ENCODE measurements at regions not wholly inside any gene's neighbourhood (a gene's known extent, or its start where the extent isn't known, plus 50 kb on each side); places are given as distances from the start of the nearest gene placed in this dataset.

DNA sequence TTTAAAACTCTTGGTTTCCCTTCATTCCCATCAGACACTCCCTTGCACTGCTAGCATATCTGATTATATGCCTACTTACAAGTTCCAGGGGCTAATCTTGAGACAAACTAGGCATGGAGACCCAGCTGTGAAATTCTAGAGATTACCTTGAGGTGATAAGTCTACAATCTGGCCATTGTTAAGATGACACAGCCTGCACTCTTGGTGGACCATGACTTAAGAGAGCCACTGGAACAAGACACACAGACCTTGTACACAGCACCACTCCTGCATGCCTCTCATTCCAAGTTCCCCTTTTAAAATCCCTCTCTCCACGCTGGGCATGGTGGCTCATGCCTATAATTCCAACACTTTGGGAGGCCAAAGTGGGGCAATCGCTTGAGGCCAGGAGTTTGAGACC, 387.2 kb upstream of the DCC start:
- DNase-seq = no peak

DNA sequence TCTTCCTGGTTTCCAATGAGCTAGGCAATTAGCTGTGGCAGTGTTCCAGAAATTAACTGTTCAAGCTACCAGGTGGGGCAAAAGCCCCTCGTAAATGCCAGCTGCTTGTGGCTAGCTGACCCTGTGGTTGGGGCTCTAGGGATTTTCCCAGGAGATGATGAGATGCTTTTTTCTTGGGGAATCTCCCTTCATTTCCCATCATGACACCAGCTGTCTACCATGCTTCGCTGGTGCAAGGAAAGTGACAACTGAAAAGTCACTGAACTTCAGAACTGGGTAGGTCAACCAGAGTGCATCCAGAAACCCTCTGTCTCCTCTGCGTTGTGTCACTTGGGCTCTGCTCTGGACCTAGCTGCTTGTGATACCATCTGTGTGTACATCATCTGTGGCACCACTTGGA, 386.5 kb upstream of the DCC start:
- no peak for DNase-seq

DNA sequence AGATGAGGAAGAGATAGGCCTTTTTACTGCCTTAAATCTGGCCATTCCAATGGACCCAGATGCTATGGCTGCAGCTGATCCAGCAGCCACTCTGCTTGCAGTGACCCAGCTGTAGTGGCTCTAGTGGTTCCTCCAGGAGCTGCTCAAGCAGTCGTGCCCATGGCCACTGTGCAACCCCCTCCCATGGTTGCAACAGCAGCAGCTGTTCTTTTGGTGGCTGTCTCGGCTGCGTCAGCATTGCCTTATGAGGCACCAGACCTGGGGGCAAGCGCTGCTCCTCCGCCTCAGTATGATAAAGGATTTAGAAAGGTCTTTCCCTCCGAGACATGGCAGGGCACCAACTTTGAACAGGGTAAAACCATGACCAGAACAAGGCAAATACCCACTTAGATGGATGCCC, 384.9 kb upstream of the DCC start:
- DNase-seq = no peak

DNA sequence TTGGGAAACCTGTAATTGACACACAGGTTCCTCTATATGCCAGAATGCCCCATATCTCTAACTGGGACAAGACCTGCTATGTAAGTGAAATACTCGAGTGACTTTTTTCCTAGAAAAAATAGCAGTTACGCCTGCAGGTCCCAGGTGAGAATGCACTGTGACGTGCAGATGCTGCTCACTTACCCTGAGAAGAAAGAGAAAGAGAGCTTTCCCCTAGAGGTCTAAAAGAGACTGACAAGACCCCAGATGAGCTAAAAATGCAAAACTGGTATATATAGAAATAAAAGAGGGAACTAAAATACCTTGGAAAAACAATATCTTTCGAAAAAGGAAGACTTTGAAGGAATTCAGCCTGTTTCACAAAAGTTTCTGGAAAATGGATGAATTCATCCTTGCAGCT, 383.0 kb upstream of the DCC start:
- no peak for DNase-seq

DNA sequence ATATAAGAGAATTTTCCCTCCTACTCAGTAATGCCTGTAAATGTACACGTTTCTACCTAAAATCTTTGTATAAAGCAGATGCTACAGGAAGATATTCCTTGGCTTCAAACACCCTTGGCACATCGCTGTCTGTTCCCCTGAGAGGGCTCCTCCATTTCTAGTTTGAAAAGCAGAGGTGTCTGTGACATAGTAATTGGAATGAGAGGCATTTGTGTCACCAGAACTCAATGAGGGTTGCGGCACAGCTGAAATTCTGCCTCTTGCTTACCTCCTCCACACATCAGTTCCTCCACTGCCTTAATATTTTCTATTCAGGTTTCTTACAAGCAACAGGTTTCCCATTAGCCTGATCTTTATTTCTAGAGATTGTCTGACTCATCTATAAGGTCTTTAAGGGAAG, 359.9 kb upstream of the DCC start:
- DNase-seq = no peak

DNA sequence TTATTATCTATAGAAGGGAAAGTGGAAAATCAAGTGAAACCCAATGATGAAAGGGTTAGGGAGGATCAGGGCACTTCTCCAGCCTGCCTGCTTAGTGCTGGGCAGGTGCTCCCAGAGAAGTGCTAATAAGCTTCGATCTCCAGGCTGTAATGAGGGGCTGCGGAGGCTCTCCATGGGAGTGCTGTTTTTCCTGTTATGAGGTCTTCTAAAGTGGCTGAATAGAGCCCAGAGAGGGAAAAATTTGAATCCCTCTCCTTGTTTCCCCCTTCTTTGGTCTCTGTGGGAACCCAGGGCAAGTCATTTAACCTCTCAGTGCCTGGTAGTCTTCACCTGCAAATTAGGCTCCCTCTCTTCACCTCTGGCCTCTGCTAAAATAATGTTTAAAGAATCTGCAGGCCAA, 351.7 kb upstream of the DCC start:
- no peak for DNase-seq

DNA sequence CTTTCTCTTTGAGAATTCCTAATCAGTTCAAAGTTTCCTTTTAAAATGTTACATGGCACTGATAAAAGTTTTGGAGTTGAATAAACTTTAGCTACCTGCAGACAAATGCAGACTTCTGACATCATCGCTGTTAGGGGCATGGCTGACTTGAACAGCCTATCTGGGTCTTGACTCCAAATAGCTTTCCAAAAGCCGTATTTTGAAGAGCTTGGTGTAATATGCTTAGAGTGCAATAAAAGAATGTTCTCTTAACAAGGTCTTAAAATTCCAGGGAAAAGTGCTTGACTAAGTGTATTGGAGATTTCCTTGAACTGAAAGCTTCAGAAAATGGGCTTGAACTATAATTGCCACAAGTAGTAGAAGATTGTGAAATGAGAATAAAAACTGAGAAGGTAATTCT, 342.9 kb upstream of the DCC start:
- no peak for DNase-seq

DNA sequence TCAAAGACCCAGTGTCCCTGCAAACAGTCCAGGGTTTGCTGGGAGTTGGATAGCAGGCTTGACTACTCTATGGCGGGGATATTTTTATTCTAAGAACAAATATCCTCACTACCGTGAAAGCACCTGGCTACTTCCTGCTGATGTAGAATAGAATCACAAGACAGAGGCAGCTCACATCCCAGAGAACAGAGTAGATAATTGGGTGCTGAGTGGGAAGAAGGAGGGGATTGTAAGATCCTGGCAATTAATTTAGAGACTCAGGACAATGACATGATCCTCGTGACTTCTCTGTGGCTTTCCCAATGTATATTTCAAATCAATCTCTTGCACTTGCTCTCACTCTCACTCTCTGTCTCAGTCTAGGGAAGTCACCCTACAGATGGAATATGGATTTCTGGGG, 341.9 kb upstream of the DCC start:
- DNase-seq = no peak

DNA sequence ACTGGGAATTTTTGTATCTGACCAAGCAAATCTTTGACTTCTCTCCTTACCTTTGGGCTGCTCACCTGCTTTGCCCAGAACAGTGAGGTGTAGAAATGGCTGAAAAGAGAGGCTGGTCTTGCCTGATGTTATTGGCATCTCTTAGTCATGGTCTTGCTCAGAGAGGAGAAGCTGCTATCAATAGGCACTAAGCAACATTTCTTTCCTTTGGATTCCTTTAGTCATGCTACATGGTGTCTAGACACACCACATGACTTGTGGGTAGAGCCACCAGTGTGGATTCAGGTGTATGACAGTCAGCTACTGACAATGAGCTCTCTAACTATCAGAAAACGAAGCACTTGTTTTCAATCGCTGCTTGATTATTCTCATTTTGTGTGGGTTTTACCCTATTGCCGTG, 341.3 kb upstream of the DCC start:
- DNase-seq = no peak

DNA sequence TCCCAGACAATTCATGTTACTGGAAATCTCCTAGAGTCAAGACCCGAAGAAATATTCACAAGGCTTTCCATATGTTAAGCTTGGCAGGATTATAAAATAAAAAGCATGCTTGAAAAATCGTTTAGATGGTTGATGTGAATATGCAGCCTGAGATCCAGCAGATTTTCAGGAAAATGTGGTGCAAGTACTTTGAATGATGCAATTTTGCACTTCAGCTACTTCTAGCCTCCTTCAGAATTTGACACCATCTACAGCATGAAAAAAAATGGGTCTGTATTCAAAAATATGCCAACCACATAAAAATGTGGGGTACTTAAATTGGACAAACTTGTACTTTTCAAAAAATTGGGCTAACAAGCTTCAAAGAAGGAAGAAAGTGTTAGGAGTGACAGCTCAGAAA, 340.6 kb upstream of the DCC start:
- DNase-seq = no peak

DNA sequence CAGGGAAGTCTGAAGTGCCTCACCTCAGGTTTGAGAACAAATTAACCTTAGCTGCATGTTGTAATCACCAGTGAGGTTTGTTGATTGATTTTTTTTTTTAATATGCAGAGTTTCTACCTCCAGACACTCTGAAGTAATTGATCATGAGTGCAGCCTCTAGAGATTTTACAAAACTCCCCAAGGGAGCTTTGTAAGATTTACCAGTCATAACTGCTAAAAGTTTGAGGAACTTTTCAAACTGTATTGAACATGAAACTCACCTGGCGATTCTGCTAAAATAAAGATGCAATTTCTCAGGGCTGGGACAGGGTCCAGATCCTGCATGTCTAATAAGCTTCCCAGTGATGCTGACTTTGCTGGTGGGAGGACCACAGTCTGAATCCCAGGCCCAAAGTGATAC, 339.6 kb upstream of the DCC start:
- DNase-seq = no peak

DNA sequence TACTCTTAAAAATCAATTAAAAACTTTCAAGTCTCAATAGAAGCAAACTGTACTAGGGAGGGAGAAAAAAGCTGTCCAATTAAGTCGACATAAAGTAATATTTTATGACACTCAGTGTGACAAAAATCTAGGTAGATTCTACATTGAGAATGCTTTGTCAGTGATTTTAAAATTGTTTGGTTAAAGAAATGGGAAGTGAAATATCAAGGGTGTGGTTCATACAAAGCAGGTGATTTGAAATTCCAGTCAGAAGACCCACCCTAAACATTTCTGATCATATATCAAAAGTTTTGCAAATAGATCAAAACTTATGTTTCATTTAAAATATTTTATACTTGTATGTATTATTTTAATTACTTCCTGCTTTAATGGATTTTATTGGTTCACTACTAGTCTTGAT, 338.9 kb upstream of the DCC start:
- no peak for DNase-seq

DNA sequence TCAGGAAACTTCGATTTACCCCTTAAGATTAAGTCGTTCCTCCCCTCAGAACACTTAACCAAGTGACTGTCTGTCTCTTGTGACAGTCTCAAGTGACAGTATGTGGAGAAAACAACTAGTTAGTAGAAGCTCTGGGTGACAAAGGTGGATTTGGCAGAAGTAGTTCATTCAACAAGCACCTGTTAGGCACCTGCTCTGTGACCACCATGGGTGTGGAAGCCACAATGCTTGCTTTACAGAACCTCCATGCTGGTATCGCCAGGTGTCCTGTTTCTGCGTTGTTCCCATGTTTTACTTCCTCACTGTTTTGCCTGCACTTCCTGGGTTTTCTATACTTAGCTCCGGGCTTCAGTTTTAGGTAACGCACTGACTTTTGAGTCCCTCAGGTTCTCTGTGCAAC, 337.4 kb upstream of the DCC start:
- no peak for DNase-seq

DNA sequence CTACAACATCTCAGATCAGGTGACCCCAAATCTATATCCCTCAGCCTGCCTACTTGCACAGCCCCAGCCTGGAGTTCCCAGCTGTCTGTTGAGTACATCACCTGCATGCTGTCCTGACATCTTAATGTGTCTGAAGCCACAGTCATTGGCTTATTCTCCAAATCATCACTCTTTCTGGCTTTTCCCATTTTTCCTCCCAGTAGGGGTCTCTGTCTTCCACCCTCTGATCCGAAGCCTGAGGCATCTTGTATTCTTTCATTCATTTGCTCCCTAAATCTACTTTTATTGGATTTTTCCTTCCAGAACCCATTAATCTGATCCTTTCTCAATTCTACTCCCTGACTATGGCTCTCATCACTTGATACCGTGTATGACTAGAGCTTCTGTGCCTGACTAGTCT, 332.9 kb upstream of the DCC start:
- no peak for DNase-seq

DNA sequence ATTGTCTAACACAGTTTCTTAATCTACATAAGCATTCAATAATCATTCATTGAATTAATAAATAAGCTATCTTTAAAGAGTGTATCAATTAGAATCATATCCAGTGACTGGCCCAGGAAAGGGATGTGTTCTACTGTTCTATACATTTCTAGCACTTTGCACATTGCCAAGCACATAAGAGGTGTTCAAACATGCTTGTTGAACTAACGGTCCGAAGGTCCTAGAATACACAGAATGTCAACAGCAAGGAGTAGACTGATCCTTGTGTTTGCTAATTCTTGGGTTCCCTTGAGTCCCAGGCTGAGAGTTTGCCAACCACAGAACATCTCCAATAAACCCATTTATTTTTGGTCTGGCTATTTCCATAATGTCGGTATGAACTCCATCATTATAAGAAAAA, 331.7 kb upstream of the DCC start:
- DNase-seq = no peak

DNA sequence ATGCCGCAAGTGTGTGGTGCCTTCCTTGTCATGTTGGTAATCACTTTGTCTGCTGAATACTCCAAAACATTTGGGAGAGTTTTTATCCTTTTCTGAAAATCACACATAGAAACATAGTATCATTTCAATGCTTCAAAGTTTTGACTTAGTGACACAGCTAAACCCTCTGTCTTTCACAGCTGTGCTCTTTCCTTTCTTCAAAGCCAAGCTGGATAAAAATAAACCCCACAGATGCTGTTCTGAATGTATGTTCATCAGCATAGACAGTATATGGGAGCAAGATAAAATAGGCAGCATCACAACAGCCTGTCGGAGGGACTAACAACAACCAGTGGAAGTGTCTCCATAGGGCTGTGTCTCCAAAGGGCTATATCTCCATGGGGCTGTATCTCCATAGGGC, 331.3 kb upstream of the DCC start:
- DNase-seq = no peak

DNA sequence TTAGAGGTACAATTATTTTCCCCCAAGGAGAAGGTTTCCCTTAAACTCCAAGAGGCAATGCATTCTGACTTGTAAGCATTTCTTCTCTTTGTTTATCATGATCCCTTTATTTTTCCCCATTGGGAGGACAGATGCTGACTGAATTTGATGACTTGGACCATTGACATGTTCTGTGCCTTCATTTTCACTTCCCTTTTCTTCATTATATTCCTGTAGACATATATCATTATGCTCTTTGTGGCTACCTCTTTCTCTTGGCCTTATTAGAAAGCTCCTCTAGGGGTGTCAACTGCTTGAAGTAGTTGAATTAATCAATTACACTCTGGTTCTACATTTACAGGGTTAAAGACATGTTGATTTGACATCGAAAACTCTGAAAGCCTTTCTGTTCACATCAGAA, 330.0 kb upstream of the DCC start:
- no peak for DNase-seq

DNA sequence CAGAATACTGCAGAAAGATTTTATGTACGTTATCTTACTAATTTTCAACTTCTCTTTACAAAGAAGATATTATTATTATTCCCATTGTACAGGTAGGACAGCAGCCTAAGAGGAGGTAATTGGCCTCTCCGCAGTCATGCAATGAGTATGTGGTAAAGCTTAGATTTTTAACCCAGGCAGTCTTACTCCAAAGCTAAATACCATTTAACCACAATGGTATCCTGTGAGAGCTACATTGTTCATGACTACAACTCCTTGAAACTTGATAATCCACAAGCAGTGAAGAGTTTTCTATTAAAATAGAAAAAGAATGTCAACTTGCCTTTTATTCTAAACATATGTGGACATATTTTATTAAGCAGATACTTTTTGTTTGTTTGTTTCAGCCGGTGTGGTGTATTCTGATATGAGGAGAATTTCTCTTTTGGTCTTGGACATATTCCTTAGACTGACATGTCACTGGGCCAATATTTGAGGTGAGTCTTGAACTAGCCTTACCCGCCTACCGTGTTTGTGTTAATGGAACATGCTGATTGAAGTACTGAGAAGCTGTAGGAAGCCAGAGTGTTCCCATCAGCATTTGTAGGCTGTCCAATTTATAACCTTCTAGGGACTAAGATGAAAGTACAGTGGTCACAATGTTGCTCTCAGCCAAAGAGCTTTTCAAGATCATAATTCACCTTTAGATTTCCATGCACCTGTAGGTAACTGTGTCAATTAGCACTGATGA, 293.9 kb upstream of the DCC start:
- no peak for DNase-seq

DNA sequence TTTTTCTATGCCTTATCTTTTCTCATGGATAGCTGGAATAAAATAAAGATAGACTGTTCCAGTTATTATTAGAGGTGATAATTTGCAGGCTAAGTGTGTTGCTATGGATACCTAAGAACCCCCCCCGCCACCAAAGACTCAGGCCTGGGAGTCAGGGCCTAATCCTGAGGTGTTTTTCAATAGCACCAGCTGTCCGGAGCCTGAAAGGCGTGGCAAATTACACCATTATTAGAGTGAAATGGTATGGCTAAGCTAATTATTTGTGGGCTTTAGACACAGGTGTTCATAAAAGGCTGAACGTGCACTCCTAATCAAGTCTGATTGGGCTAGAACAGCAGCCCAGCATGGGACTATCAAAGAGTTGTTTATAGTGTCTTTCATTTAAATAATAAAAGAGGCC, 293.2 kb upstream of the DCC start:
- DNase-seq = no peak

DNA sequence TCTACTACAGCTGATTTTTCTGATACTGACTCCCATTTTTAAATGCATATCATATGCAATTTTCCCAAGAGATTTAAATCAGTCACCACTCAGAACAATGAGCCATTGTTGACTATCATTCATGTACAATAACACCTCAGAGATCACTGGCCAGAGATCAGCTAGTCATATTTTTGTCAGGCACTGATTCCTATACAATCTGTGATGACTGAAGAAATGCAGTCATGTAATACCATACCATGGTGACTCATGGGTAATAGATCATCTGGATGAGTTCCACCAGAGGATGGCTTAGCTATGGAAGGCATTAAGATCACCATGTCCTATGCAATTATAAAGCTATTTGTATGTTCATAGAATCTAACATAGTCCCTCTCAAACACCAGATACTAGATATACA, 285.7 kb upstream of the DCC start:
- no peak for DNase-seq

DNA sequence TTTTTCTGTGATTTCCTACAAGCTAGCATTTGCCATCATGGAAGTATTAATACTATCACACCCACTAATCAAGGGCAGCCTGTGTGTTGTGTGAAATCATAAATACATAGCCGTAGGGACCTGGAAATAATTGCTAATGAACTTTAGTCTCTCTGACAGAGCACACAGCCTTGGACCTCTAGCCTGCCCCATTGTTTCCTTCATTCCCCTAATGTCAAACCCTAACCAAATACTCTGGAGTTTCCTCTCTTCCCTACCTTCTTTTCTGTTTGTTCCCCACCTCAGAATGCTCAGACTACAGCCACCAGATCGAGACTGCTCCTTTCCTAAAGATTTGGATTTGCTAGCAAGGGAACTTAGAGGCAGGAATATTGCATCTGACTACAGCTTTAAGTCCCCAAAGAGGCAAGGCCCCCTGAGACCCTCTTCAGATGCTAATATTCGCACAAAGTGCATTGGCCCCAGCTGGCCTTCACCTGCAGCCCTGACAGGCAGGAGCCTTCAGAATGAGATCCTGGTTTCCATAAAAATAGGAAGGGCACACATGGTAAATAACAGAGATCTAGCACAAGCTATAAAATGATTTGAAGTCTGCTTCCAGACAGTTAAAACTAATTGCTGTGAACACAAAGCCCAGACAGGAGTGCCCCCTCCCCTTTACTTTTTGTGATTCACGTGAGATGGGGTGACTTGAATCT, 279.2 kb upstream of the DCC start:
- DNase-seq = no peak

DNA sequence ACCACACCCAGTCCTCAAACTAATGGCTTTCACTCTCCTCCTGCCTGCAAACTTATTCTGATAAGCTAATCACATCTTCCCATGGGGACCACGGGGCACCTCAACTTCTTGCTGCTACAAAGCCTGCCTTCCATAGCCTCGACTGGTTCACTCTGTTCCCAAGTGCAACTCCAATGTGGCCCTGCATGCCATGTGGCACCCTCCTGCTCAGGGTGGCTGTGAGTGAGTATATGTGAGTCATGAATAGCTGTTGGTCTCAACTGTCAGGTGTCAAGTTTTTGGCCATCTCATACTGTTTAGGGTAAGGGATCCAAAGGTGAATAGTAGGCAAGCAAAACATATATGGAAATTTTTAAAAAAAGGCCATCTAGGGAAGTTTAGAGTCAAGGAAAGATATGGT, 276.1 kb upstream of the DCC start:
- no peak for DNase-seq

DNA sequence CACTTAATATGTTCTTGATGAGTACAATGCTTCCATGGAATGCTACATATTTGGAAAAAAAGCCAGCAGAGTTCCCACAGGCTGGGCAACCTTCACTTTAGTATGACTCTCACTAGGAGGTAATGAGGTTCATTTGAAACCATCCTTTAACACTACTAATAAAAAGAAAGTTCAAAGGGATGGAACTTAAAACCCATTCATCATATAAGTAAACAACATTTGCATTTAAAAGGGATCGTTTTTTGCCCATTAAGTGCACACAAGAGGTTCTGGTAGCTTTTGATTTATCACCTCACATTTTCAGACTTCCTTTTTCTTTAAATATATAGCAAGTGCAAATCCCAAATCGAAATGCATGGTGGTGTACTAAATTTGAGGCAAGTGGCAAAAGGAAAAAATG, 270.8 kb upstream of the DCC start:
- DNase-seq = no peak

DNA sequence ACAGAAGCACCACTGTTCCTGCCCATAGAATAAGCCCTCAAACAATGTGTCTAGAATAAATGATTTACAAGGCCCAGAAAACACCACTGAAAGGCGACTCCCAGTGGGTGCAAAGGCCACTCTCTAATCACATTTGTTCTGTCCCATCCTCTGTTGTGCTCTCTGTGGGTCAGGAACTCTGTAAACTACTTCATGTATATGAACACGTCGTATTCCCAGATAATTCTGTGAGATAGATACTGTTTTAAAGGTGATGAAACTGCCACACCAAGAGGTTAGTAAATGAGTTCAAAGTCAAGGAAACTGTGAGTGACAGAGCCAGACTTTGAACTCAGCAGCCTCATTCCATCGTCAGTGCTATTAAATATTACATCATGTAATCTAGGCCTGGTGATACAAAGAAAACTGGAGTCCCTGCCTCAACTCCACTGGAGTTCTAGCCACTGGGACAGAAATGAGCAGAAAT, 269.7 kb upstream of the DCC start:
- no peak for DNase-seq
